ENCODE measurements at regions not wholly inside any gene's neighbourhood (a gene's known extent, or its start where the extent isn't known, plus 50 kb on each side); places are given as distances from the start of the nearest gene placed in this dataset.

GRCh38 chr10:9602998-9603397, 1414.7 kb upstream of the CELF2 start:
- no peak overlapping the region for H3K4me3 ChIP-seq (ENCODE audit: control insufficient read depth in 2 of 3, extremely low read depth in 1 of 3, insufficient read depth in 2 of 3, low read depth in 1 of 3, low read length in 3 of 3)
- TF ChIP-seq CTCF (optimal IDR thresholded peaks at IDR 0.05 in 1 of 3, IDR thresholded peaks at IDR 0.05 in 1 of 3, conservative IDR thresholded peaks at IDR 0.05 in 1 of 3; ENCODE audit: extremely low read depth in 1 of 3, insufficient read depth in 2 of 3, low read length in 3 of 3) (no peak), EZH2 (IDR thresholded peaks at IDR 0.05; ENCODE audit: low read length) (no peak)
- H3K9me3 ChIP-seq (ENCODE audit: control insufficient read depth, low read depth, low read length): no peaks in the 10 kb centered on the region
- DNase-seq (ENCODE audit: low read depth, low spot score) (no peak), FAIRE-seq (no peak)
- no peaks in the 10 kb centered on the region for H3K79me2 ChIP-seq (ENCODE audit: control insufficient read depth, insufficient read depth, low read length)
- H3K9ac ChIP-seq (ENCODE audit: control insufficient read depth, extremely low read depth, insufficient read depth, low read length): no peak overlapping the region
- H3K27me3 ChIP-seq (ENCODE audit: control insufficient read depth, extremely low read depth, insufficient read depth, low read length): no peaks in the 10 kb centered on the region
- no peaks in the 10 kb centered on the region for H4K20me1 ChIP-seq (ENCODE audit: control insufficient read depth, extremely low read depth, insufficient read depth, low read length)
- H3K4me2 ChIP-seq (ENCODE audit: control insufficient read depth, extremely low read depth, insufficient read depth, low read depth, low read length): no peak overlapping the region
- no peaks in the 10 kb centered on the region for H3K4me1 ChIP-seq (ENCODE audit: control insufficient read depth, extremely low read depth, insufficient read depth, low read length)
- dilution Hi-C loops (cut with MboI; ENCODE audit: extremely low pct_ligation_motif_present, low sequenced_read_pairs): no loop called here
- H2AFZ ChIP-seq (ENCODE audit: control insufficient read depth, low read length): no peak overlapping the region
- no peaks in the 10 kb centered on the region for H3K36me3 ChIP-seq (ENCODE audit: control insufficient read depth in 2 of 2, extremely low read depth in 1 of 2, insufficient read depth in 2 of 2, low read length in 2 of 2)
- no peaks in the 10 kb centered on the region for H3K9me1 ChIP-seq (ENCODE audit: control insufficient read depth, extremely low read depth, insufficient read depth, low read length)
- no peak overlapping the region for H3K27ac ChIP-seq (ENCODE audit: control insufficient read depth, insufficient read depth, low read length)

- H3K27ac ChIP-seq (ENCODE audit: control insufficient read depth, insufficient read depth, low read length): no peak overlapping the region
- dilution Hi-C loops (cut with MboI; ENCODE audit: extremely low pct_ligation_motif_present, low sequenced_read_pairs): no loop called here
- no peak overlapping the region for H2AFZ ChIP-seq (ENCODE audit: control insufficient read depth, low read length)
- no peak for FAIRE-seq
- no peaks in the 10 kb centered on the region for H3K4me1 ChIP-seq (ENCODE audit: control insufficient read depth, extremely low read depth, insufficient read depth, low read length)
- no peak overlapping the region for H3K4me2 ChIP-seq (ENCODE audit: control insufficient read depth, extremely low read depth, insufficient read depth, low read depth, low read length)
- no peaks in the 10 kb centered on the region for H3K9me3 ChIP-seq (ENCODE audit: control insufficient read depth, low read depth, low read length)
- TF ChIP-seq EZH2 (IDR thresholded peaks at IDR 0.05; ENCODE audit: low read length): no peak
- TF ChIP-seq CTCF (optimal IDR thresholded peaks at IDR 0.05 in 1 of 3, IDR thresholded peaks at IDR 0.05 in 1 of 3, conservative IDR thresholded peaks at IDR 0.05 in 1 of 3; ENCODE audit: extremely low read depth in 1 of 3, insufficient read depth in 2 of 3, low read length in 3 of 3): no peak
- H3K36me3 ChIP-seq (ENCODE audit: control insufficient read depth in 2 of 2, extremely low read depth in 1 of 2, insufficient read depth in 2 of 2, low read length in 2 of 2): no peaks in the 10 kb centered on the region
- no peaks in the 10 kb centered on the region for H3K27me3 ChIP-seq (ENCODE audit: control insufficient read depth, extremely low read depth, insufficient read depth, low read length)
- H3K4me3 ChIP-seq (ENCODE audit: control insufficient read depth in 2 of 3, extremely low read depth in 1 of 3, insufficient read depth in 2 of 3, low read depth in 1 of 3, low read length in 3 of 3): no peak overlapping the region
- H3K9ac ChIP-seq (ENCODE audit: control insufficient read depth, extremely low read depth, insufficient read depth, low read length): no peak overlapping the region
- no peaks in the 10 kb centered on the region for H3K79me2 ChIP-seq (ENCODE audit: control insufficient read depth, insufficient read depth, low read length)
- H4K20me1 ChIP-seq (ENCODE audit: control insufficient read depth, extremely low read depth, insufficient read depth, low read length): no peaks in the 10 kb centered on the region
- H3K9me1 ChIP-seq (ENCODE audit: control insufficient read depth, extremely low read depth, insufficient read depth, low read length): no peaks in the 10 kb centered on the region
- no peak for DNase-seq (ENCODE audit: low read depth, low spot score)
Measured at GRCh38 chr10:9603972-9604371, 1413.7 kb upstream of the CELF2 start.
